Immature natural killer cell (primary cell): ENCODE measurements at regions not wholly inside any gene's neighbourhood (a gene's known extent, or its start where the extent isn't known, plus 50 kb on each side); places are given as distances from the start of the nearest gene placed in this dataset.

Source experiments
- DNase-seq, 3 donors: peaks; one replicate each; pipeline ENCODE4 v3.0.0; 2022; ENCODE audit warnings: mixed read lengths in 1 of 3
- H3K27ac Mint-ChIP-seq, 6 donors: one replicate each; pipeline ENCODE4 v1.8.0; 2020; ENCODE audit warnings: mixed read lengths in 6 of 6, mild to moderate bottlenecking in 5 of 6, inconsistent platforms in 4 of 6, moderate library complexity in 3 of 6
- H3K27me3 Mint-ChIP-seq, 3 donors: one replicate each; pipeline ENCODE4 v1.8.0; 2020 to 2021; ENCODE audit warnings: low read depth in 3 of 3, mild to moderate bottlenecking in 3 of 3, mixed read lengths in 3 of 3, moderate library complexity in 3 of 3, inconsistent platforms in 1 of 3
- H3K36me3 Mint-ChIP-seq, 3 donors: one replicate each; pipeline ENCODE4 v1.8.0; 2020; ENCODE audit warnings: mixed read lengths in 3 of 3, inconsistent platforms in 2 of 3, mild to moderate bottlenecking in 2 of 3
- H3K4me1 Mint-ChIP-seq, 2 donors: one replicate each; pipeline ENCODE4 v1.8.0; 2020; ENCODE audit warnings: inconsistent platforms in 2 of 2, mild to moderate bottlenecking in 2 of 2, mixed read lengths in 2 of 2, moderate library complexity in 1 of 2
- H3K4me3 Mint-ChIP-seq, 5 donors: one replicate each; pipeline ENCODE4 v1.8.0; 2020; ENCODE audit warnings: mild to moderate bottlenecking in 5 of 5, mixed read lengths in 5 of 5, inconsistent platforms in 3 of 5, moderate library complexity in 3 of 5
- H3K9me3 Mint-ChIP-seq, 6 donors: one replicate each; pipeline ENCODE4 v1.8.0; 2020; ENCODE audit warnings: mild to moderate bottlenecking in 6 of 6, mixed read lengths in 6 of 6, inconsistent platforms in 4 of 6, moderate library complexity in 3 of 6

GRCh38 chr22:48042621-48043395 lies 1280.4 kb downstream of the TBC1D22A start:
- DNase-seq: no peak
- H3K36me3 Mint-ChIP-seq: no peaks in the 10 kb centered on the region
- no peak overlapping the region for H3K4me3 Mint-ChIP-seq
- no peaks in the 10 kb centered on the region for H3K9me3 Mint-ChIP-seq
- H3K4me1 Mint-ChIP-seq: peaks cover 12 to 16% of the 10 kb centered on the region in 2 donors
- no peak overlapping the region for H3K27ac Mint-ChIP-seq
- peaks cover 3 to 13% (median 11%) of the 10 kb centered on the region in 3 donors for H3K27me3 Mint-ChIP-seq

- H3K4me1 Mint-ChIP-seq: peaks cover 2 to 3% of the 10 kb centered on the region in 2 donors
- H3K27ac Mint-ChIP-seq: no peak overlapping the region
- DNase-seq: no peak
- no peak overlapping the region for H3K4me3 Mint-ChIP-seq
- no peaks in the 10 kb centered on the region for H3K36me3 Mint-ChIP-seq
- no peaks in the 10 kb centered on the region for H3K9me3 Mint-ChIP-seq
- H3K27me3 Mint-ChIP-seq: peaks cover 3 to 18% (median 13%) of the 10 kb centered on the region in 3 donors
Measured at GRCh38 chr22:48039326-48039725, 1276.9 kb downstream of the TBC1D22A start.

- Mint-ChIP-seq H3K27me3 (peaks cover 3 to 13% (median 9%) of the 10 kb centered on the region in 3 donors), H3K9me3 (no peaks in the 10 kb centered on the region), H3K4me1 (no peaks in the 10 kb centered on the region), H3K27ac (no peak overlapping the region), H3K4me3 (no peak overlapping the region), H3K36me3 (no peaks in the 10 kb centered on the region)
- no peak for DNase-seq
Measured at GRCh38 chr22:48037618-48038017, 1275.2 kb downstream of the TBC1D22A start.

- Mint-ChIP-seq H3K9me3 (no peaks in the 10 kb centered on the region), H3K36me3 (no peaks in the 10 kb centered on the region), H3K4me1 (no peaks in the 10 kb centered on the region), H3K27ac (no peak overlapping the region), H3K4me3 (no peak overlapping the region), H3K27me3 (peaks cover 1 to 13% (median 9%) of the 10 kb centered on the region in 3 donors)
- no peak for DNase-seq
Measured at GRCh38 chr22:48035897-48036296, 1273.4 kb downstream of the TBC1D22A start.

GRCh38 chr22:48031589-48031988 lies 1269.1 kb downstream of the TBC1D22A start:
- Mint-ChIP-seq H3K4me3 (no peak overlapping the region), H3K9me3 (no peaks in the 10 kb centered on the region), H3K4me1 (no peaks in the 10 kb centered on the region)

GRCh38 chr22:48025096-48025495 lies 1262.6 kb downstream of the TBC1D22A start:
- peaks cover 6 to 10% (median 10%) of the 10 kb centered on the region in 3 donors for H3K36me3 Mint-ChIP-seq
- peaks cover 3 to 10% (median 8%) of the 10 kb centered on the region in 6 donors for H3K9me3 Mint-ChIP-seq
- peaks cover 2 to 7% (median 6%) of the 10 kb centered on the region in 3 donors for H3K27me3 Mint-ChIP-seq
- H3K27ac Mint-ChIP-seq: no peak overlapping the region
- H3K4me3 Mint-ChIP-seq: no peak overlapping the region
- H3K4me1 Mint-ChIP-seq: no peaks in the 10 kb centered on the region
- DNase-seq: no peak

More at GRCh38 chr22:48031589-48031988, 1269.1 kb downstream of the TBC1D22A start:
- peaks cover 2 to 5% (median 2%) of the 10 kb centered on the region in 3 donors for H3K27me3 Mint-ChIP-seq
- H3K27ac Mint-ChIP-seq: no peak overlapping the region
- H3K36me3 Mint-ChIP-seq: no peaks in the 10 kb centered on the region
- no peak for DNase-seq

GRCh38 chr22:48021991-48022401 lies 1259.5 kb downstream of the TBC1D22A start:
- DNase-seq: no peak
- Mint-ChIP-seq H3K27ac (no peak overlapping the region), H3K4me3 (no peak overlapping the region), H3K36me3 (peaks cover 10 to 18% (median 14%) of the 10 kb centered on the region in 3 donors), H3K27me3 (peaks cover 4 to 25% (median 20%) of the 10 kb centered on the region in 3 donors), H3K9me3 (peaks cover 11 to 24% (median 19%) of the 10 kb centered on the region in 6 donors), H3K4me1 (no peaks in the 10 kb centered on the region)

GRCh38 chr22:48018346-48018745 lies 1255.9 kb downstream of the TBC1D22A start:
- DNase-seq: no peak
- Mint-ChIP-seq H3K4me1 (no peaks in the 10 kb centered on the region), H3K4me3 (no peak overlapping the region), H3K27ac (no peak overlapping the region), H3K27me3 (peaks cover 12 to 23% (median 22%) of the 10 kb centered on the region in 3 donors), H3K36me3 (peaks cover 13 to 18% (median 14%) of the 10 kb centered on the region in 3 donors), H3K9me3 (peaks cover 11 to 24% (median 19%) of the 10 kb centered on the region in 6 donors)

GRCh38 chr22:48015701-48016100 lies 1253.3 kb downstream of the TBC1D22A start:
- H3K9me3 Mint-ChIP-seq: peaks cover 8 to 22% (median 16%) of the 10 kb centered on the region in 6 donors
- H3K4me3 Mint-ChIP-seq: no peak overlapping the region
- peaks cover 12 to 25% (median 24%) of the 10 kb centered on the region in 3 donors for H3K27me3 Mint-ChIP-seq
- H3K4me1 Mint-ChIP-seq: no peaks in the 10 kb centered on the region
- no peak overlapping the region for H3K27ac Mint-ChIP-seq
- DNase-seq: no peak
- H3K36me3 Mint-ChIP-seq: peaks cover 8 to 14% (median 13%) of the 10 kb centered on the region in 3 donors

- H3K36me3 Mint-ChIP-seq: no peaks in the 10 kb centered on the region
- no peak overlapping the region for H3K4me3 Mint-ChIP-seq
- H3K27me3 Mint-ChIP-seq: peaks cover 2 to 7% (median 6%) of the 10 kb centered on the region in 3 donors
- DNase-seq: no peak
- H3K9me3 Mint-ChIP-seq: no peaks in the 10 kb centered on the region
- no peaks in the 10 kb centered on the region for H3K4me1 Mint-ChIP-seq
- H3K27ac Mint-ChIP-seq: no peak overlapping the region
Measured at GRCh38 chr22:48004936-48005335, 1242.5 kb downstream of the TBC1D22A start.

- no peak for DNase-seq
- no peaks in the 10 kb centered on the region for H3K9me3 Mint-ChIP-seq
- no peaks in the 10 kb centered on the region for H3K36me3 Mint-ChIP-seq
- H3K27ac Mint-ChIP-seq: no peak overlapping the region
- no peaks in the 10 kb centered on the region for H3K4me1 Mint-ChIP-seq
- H3K4me3 Mint-ChIP-seq: no peak overlapping the region
- peaks cover 2 to 7% (median 6%) of the 10 kb centered on the region in 3 donors for H3K27me3 Mint-ChIP-seq
Measured at GRCh38 chr22:48004038-48004437, 1241.6 kb downstream of the TBC1D22A start.

- H3K36me3 Mint-ChIP-seq: no peaks in the 10 kb centered on the region
- H3K27ac Mint-ChIP-seq: no peak overlapping the region
- H3K4me3 Mint-ChIP-seq: no peak overlapping the region
- peaks cover 4 to 5% (median 4%) of the 10 kb centered on the region in 3 donors for H3K27me3 Mint-ChIP-seq
- no peak for DNase-seq
- no peaks in the 10 kb centered on the region for H3K9me3 Mint-ChIP-seq
- no peaks in the 10 kb centered on the region for H3K4me1 Mint-ChIP-seq
Measured at GRCh38 chr22:48001101-48001500, 1238.7 kb downstream of the TBC1D22A start.

- DNase-seq: no peak
- H3K9me3 Mint-ChIP-seq: no peaks in the 10 kb centered on the region
- H3K4me1 Mint-ChIP-seq: no peaks in the 10 kb centered on the region
- no peak overlapping the region for H3K4me3 Mint-ChIP-seq
- H3K27me3 Mint-ChIP-seq: peaks cover 2 to 6% (median 4%) of the 10 kb centered on the region in 3 donors
- H3K27ac Mint-ChIP-seq: no peak overlapping the region
- H3K36me3 Mint-ChIP-seq: no peaks in the 10 kb centered on the region
Measured at GRCh38 chr22:47997612-47998011, 1235.2 kb downstream of the TBC1D22A start.

- no peak overlapping the region for H3K4me3 Mint-ChIP-seq
- H3K9me3 Mint-ChIP-seq: no peaks in the 10 kb centered on the region
- H3K36me3 Mint-ChIP-seq: no peaks in the 10 kb centered on the region
- no peak overlapping the region for H3K27ac Mint-ChIP-seq
- H3K27me3 Mint-ChIP-seq: peaks cover 2 to 6% (median 4%) of the 10 kb centered on the region in 3 donors
- no peaks in the 10 kb centered on the region for H3K4me1 Mint-ChIP-seq
- DNase-seq: no peak
Measured at GRCh38 chr22:47997052-47997590, 1234.7 kb downstream of the TBC1D22A start.
